Stimulated activated CD8-positive, alpha-beta memory T cell treated with anti-CD3 and anti-CD28 coated beads, Interleukin-15, amount 100 ng/mL, for 48 hours (primary cell): ENCODE measurements at regions not wholly inside any gene's neighbourhood (a gene's known extent, or its start where the extent isn't known, plus 50 kb on each side); places are given as distances from the start of the nearest gene placed in this dataset.
"Not testable (repeated sequence)": the region's sequence is repeated elsewhere in the genome, so short reads cannot be mapped to it uniquely, and the experiment has no call there.

Source experiments
- DNase-seq, 2 donors: peaks; one replicate each; pipeline ENCODE4 v3.0.0-alpha.2; 2020; ENCODE audit warnings: low read depth in 2 of 2

GRCh38 chr19:28166025-28166424, 1046.9 kb downstream of the UQCRFS1 start:
- DNase-seq: no peak

GRCh38 chr19:28164214-28164613, 1048.7 kb downstream of the UQCRFS1 start:
- no peak for DNase-seq

- DNase-seq: no peak
Measured at GRCh38 chr19:28159065-28159464, 1053.9 kb downstream of the UQCRFS1 start.

- no peak for DNase-seq
Measured at GRCh38 chr19:28155265-28155664, 1057.7 kb downstream of the UQCRFS1 start.

GRCh38 chr19:28154077-28154476, 1058.9 kb downstream of the UQCRFS1 start:
- no peak for DNase-seq

GRCh38 chr19:28153123-28153522, 1059.8 kb downstream of the UQCRFS1 start:
- DNase-seq: no peak

GRCh38 chr19:28152195-28152594, 1060.8 kb downstream of the UQCRFS1 start:
- DNase-seq: no peak

- no peak for DNase-seq
Measured at GRCh38 chr19:28150129-28150528, 1062.8 kb downstream of the UQCRFS1 start.

GRCh38 chr19:28148554-28148953, 1064.4 kb downstream of the UQCRFS1 start:
- no peak for DNase-seq

GRCh38 chr19:28142258-28142657, 1070.7 kb downstream of the UQCRFS1 start:
- no peak for DNase-seq

GRCh38 chr19:28140201-28140600, 1072.8 kb downstream of the UQCRFS1 start:
- DNase-seq: no peak

GRCh38 chr19:28137772-28138171, 1075.2 kb downstream of the UQCRFS1 start:
- DNase-seq: no peak

- DNase-seq: no peak
Measured at GRCh38 chr19:28136796-28137195, 1076.2 kb downstream of the UQCRFS1 start.

GRCh38 chr19:28135825-28136224, 1077.1 kb downstream of the UQCRFS1 start:
- DNase-seq: no peak

- no peak for DNase-seq
Measured at GRCh38 chr19:28134311-28134710, 1078.6 kb downstream of the UQCRFS1 start.

GRCh38 chr19:28130881-28131280, 1082.1 kb downstream of the UQCRFS1 start:
- DNase-seq: not testable (repeated sequence)

- no peak for DNase-seq
Measured at GRCh38 chr19:28130066-28130511, 1082.9 kb downstream of the UQCRFS1 start.

GRCh38 chr19:28128341-28128740, 1084.6 kb downstream of the UQCRFS1 start:
- DNase-seq: no peak

- DNase-seq: no peak
Measured at GRCh38 chr19:28126135-28126898, 1086.6 kb downstream of the UQCRFS1 start.

GRCh38 chr19:28122734-28123133, 1090.2 kb downstream of the UQCRFS1 start:
- DNase-seq: no peak

- DNase-seq: no peak
Measured at GRCh38 chr19:28118235-28118634, 1094.7 kb downstream of the UQCRFS1 start.

GRCh38 chr19:28117143-28117542, 1095.8 kb downstream of the UQCRFS1 start:
- no peak for DNase-seq

GRCh38 chr19:28116379-28116778, 1096.6 kb downstream of the UQCRFS1 start:
- DNase-seq: not testable (repeated sequence)

- no peak for DNase-seq
Measured at GRCh38 chr19:28103921-28104320, 1109.0 kb downstream of the UQCRFS1 start.
